22Rv1 (cell line): ENCODE measurements at regions not wholly inside any gene's neighbourhood (a gene's known extent, or its start where the extent isn't known, plus 50 kb on each side); places are given as distances from the start of the nearest gene placed in this dataset.

ENCODE experiments used
- H3K27ac ChIP-seq: fragments of 450-650 bp; 2 replicates; pipeline ENCODE4 v1.5.1; 2017
- CTCF ChIP-seq: fragments of 450-650 bp; IDR thresholded peaks from 2 replicates; pipeline ENCODE4 v1.5.1; 2017; ENCODE audit warnings: mild to moderate bottlenecking
- ZFX ChIP-seq: fragments of 450-650 bp; IDR thresholded peaks from 2 replicates; pipeline ENCODE4 v1.6.1; 2017; ENCODE audit warnings: antibody characterized with exemption, borderline replicate concordance

- H3K27ac ChIP-seq: no peak overlapping the region
- no peak for TF ChIP-seq CTCF
- TF ChIP-seq ZFX: no peak
These were observed 74.3 kb upstream of the CRHR1 start for GRCh38 chr17:45709728-45710288.

GRCh38 chr17:45715787-45716186, 68.3 kb upstream of the CRHR1 start:
- no peak for TF ChIP-seq ZFX
- no peak overlapping the region for H3K27ac ChIP-seq

- no peak overlapping the region for H3K27ac ChIP-seq
- no peak for TF ChIP-seq CTCF
- no peak for TF ChIP-seq ZFX
These were observed 65.3 kb upstream of the CRHR1 start for GRCh38 chr17:45718791-45719190.

- H3K27ac ChIP-seq: no peak overlapping the region
- TF ChIP-seq ZFX: no peak
- peak; percentile 22; the same call in 1 of the 2 replicates for TF ChIP-seq CTCF
These were observed 64.6 kb upstream of the CRHR1 start for GRCh38 chr17:45719335-45720071.

GRCh38 chr17:45720386-45720785, 63.7 kb upstream of the CRHR1 start:
- no peak for TF ChIP-seq CTCF
- TF ChIP-seq ZFX: no peak
- no peak overlapping the region for H3K27ac ChIP-seq

- H3K27ac ChIP-seq: no peak overlapping the region
- no peak for TF ChIP-seq ZFX
- TF ChIP-seq CTCF: peak; percentile 10; the same call in 1 of the 2 replicates
These were observed 62.0 kb upstream of the CRHR1 start for GRCh38 chr17:45722161-45722560.

GRCh38 chr17:45729294-45729907, 54.7 kb upstream of the CRHR1 start:
- no peak overlapping the region for H3K27ac ChIP-seq
- TF ChIP-seq CTCF (no peak), ZFX (no peak)
